ENCODE measurements at regions not wholly inside any gene's neighbourhood (a gene's known extent, or its start where the extent isn't known, plus 50 kb on each side); places are given as distances from the start of the nearest gene placed in this dataset.
"Not testable (repeated sequence)": the region's sequence is repeated elsewhere in the genome, so short reads cannot be mapped to it uniquely, and the experiment has no call there.

DNA sequence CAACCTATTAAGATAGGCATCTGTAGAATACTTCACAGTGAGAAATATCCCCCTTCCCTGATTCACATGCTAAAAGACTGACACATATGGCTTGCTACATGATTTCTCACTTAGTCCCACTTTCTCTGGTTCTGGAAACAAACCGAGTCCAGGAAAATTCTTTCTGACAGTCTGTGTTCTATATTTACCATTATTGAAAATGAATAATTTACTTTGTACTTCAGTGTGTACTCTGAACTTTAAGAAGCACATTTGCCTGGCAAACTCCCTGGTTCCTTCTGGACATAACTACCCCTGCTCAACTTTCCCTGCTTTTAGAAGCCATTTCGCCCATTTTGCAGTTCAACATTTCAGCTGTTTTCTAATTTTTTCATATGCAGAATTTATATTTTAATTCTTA is 53.6 kb downstream of the APCS start:
- ChIA-PET POLR2A (no interaction called here), CTCF (no interaction called here)
- Histone ChIP-seq H3K4me1 (ENCODE audit: control extremely low read depth in 1 of 4, control insufficient read depth in 4 of 4, insufficient read depth in 4 of 4, low read length in 3 of 4) (peaks cover under 1 to 7% (median 2%) of the 10 kb centered on the region in 4 experiments), H3K9me3 (ENCODE audit: control extremely low read depth in 1 of 5, control insufficient read depth in 4 of 5, insufficient read depth in 2 of 5, low read depth in 1 of 5, low read length in 4 of 5) (peaks cover 0 to 9% (median 4%) of the 10 kb centered on the region in 5 experiments), H3K4me3 (ENCODE audit: control insufficient read depth in 1 of 7, extremely low read depth in 1 of 7, insufficient read depth in 4 of 7, low read depth in 2 of 7, low read length in 6 of 7) (no peak overlapping the region), H3K27me3 (replicated peaks in 2 of 5; ENCODE audit: control insufficient read depth in 4 of 5, insufficient read depth in 5 of 5, low read length in 4 of 5) (no peaks in the 10 kb centered on the region), H3K36me3 (ENCODE audit: control insufficient read depth in 4 of 4, insufficient read depth in 4 of 4, low read length in 3 of 4) (peaks cover 0 to 2% (median 0%) of the 10 kb centered on the region in 4 experiments), H3K27ac (ENCODE audit: insufficient read depth in 1 of 2, low read depth in 1 of 2, low read length in 2 of 2, poor library complexity in 1 of 2, severe bottlenecking in 2 of 2) (no peak overlapping the region)
- DNase-seq: no peak
- WGBS (ENCODE audit: insufficient coverage): no CpG with 5 or more reads among the region's 2 CpGs

DNA sequence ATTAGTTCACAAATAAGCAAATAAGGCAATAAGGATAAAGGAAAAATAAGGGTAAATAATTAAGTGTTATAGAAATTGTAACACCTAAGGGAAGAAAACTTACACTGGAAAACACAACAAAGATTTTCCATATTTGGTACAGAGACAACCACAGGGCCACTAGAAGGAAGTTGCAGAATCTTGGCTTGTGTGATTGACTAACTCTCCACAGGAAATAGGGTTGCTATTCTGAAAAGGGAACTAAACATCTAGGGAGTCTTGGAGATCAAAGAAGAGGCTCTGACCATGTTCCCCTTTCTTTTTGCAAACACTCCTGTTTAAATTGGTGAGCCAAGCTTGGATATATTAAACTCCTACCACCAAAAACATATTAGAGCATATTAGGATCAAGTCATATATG is 59.1 kb downstream of the APCS start:
- no peaks in the 10 kb centered on the region for H3K27me3 ChIP-seq (replicated peaks in 2 of 5; ENCODE audit: control insufficient read depth in 4 of 5, insufficient read depth in 5 of 5, low read length in 4 of 5)
- H3K9me3 ChIP-seq (ENCODE audit: control extremely low read depth in 1 of 5, control insufficient read depth in 4 of 5, insufficient read depth in 2 of 5, low read depth in 1 of 5, low read length in 4 of 5): peaks cover 0 to 9% (median 4%) of the 10 kb centered on the region in 5 experiments
- DNase-seq: peak; percentile 63 to 89 (median 84)
- peak overlapping the region in 2 of 7 experiments; percentile 20 to 38 for H3K4me3 ChIP-seq (ENCODE audit: control insufficient read depth in 1 of 7, extremely low read depth in 1 of 7, insufficient read depth in 4 of 7, low read depth in 2 of 7, low read length in 6 of 7)
- no peak overlapping the region for H3K27ac ChIP-seq (ENCODE audit: insufficient read depth in 1 of 2, low read depth in 1 of 2, low read length in 2 of 2, poor library complexity in 1 of 2, severe bottlenecking in 2 of 2)
- H3K36me3 ChIP-seq (ENCODE audit: control insufficient read depth in 4 of 4, insufficient read depth in 4 of 4, low read length in 3 of 4): no peaks in the 10 kb centered on the region
- ChIA-PET POLR2A (no interaction called here), CTCF (no interaction called here)
- H3K4me1 ChIP-seq (ENCODE audit: control extremely low read depth in 1 of 4, control insufficient read depth in 4 of 4, insufficient read depth in 4 of 4, low read length in 3 of 4): peaks cover 8 to 25% (median 14%) of the 10 kb centered on the region in 4 experiments

DNA sequence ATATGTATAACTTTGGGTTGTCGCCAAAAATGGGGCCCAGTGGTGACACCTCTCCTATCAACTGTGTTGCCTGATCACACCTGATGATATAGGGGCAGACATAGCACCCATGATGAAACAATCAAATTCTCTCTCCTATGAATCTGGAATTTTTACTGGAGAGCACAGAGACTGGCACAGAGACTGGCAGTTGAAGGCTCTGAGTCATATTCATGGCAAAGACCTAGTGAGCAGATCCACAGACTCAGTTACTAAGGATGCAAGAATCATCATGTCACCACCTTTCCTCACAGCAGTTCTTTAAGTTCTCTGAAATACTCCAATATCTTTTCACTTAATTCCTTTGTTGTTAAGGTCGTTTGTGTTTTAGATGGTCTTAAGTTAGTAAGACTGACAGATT is 60.0 kb downstream of the APCS start:
- no peak for DNase-seq
- ChIA-PET POLR2A (no interaction called here), CTCF (no interaction called here)
- no peak overlapping the region for H3K27ac ChIP-seq (ENCODE audit: insufficient read depth in 1 of 2, low read depth in 1 of 2, low read length in 2 of 2, poor library complexity in 1 of 2, severe bottlenecking in 2 of 2)
- H3K4me1 ChIP-seq (ENCODE audit: control extremely low read depth in 1 of 4, control insufficient read depth in 4 of 4, insufficient read depth in 4 of 4, low read length in 3 of 4): peaks cover 8 to 25% (median 14%) of the 10 kb centered on the region in 4 experiments
- no peak overlapping the region for H3K4me3 ChIP-seq (ENCODE audit: control insufficient read depth in 1 of 7, extremely low read depth in 1 of 7, insufficient read depth in 4 of 7, low read depth in 2 of 7, low read length in 6 of 7)
- no peaks in the 10 kb centered on the region for H3K27me3 ChIP-seq (replicated peaks in 2 of 5; ENCODE audit: control insufficient read depth in 4 of 5, insufficient read depth in 5 of 5, low read length in 4 of 5)
- peaks cover 0 to 9% (median 4%) of the 10 kb centered on the region in 5 experiments for H3K9me3 ChIP-seq (ENCODE audit: control extremely low read depth in 1 of 5, control insufficient read depth in 4 of 5, insufficient read depth in 2 of 5, low read depth in 1 of 5, low read length in 4 of 5)
- H3K36me3 ChIP-seq (ENCODE audit: control insufficient read depth in 4 of 4, insufficient read depth in 4 of 4, low read length in 3 of 4): no peaks in the 10 kb centered on the region
- WGBS (ENCODE audit: insufficient coverage): 100% methylated on average over 1 of the region's 2 CpGs

DNA sequence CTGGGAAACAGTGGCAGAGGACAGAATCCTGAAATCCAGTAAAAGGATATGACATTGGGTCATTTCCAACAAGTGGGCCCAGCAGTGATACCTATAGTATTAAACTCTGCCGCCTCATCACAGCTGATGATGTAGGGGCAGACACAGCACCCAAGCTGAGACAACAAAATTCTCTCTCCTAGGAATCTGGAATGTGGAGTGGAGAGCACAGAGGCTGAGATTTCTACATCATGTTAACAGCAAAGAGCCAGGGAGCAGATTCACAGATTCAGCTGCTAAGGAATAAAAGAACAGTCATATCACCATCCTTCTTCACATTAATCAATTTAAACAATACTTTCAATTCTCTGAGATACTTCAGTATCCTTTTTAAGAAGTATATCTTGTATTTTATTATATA is 61.9 kb downstream of the CRP start:
- CTCF ChIA-PET: no interaction called here

DNA sequence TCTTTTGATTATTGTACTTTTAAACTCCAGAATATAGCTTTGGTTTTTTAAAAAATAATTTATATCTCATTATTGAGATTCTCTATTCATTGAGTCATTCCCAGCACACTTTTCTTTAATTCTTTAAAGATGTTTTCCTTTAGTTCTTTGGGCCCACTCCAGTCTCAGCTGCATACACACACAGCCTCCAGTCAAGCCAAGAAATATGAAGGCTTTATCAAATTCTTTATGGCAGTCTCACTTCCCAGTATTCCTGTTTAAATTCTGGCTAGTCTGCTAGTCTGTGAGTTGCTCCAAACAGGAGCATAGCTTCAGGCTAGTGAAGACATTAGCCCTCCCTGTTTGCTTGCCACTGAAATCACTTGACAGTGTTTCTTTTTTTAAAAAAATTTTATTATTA is 61.2 kb downstream of the CRP start:
- Histone ChIP-seq H3K4me1 (ENCODE audit: control extremely low read depth in 1 of 4, control insufficient read depth in 4 of 4, insufficient read depth in 4 of 4, low read length in 3 of 4) (no peaks in the 10 kb centered on the region), H3K27ac (ENCODE audit: insufficient read depth in 1 of 2, low read depth in 1 of 2, low read length in 2 of 2, poor library complexity in 1 of 2, severe bottlenecking in 2 of 2) (no peak overlapping the region), H3K36me3 (ENCODE audit: control insufficient read depth in 4 of 4, insufficient read depth in 4 of 4, low read length in 3 of 4) (no peaks in the 10 kb centered on the region), H3K4me3 (ENCODE audit: control insufficient read depth in 1 of 7, extremely low read depth in 1 of 7, insufficient read depth in 4 of 7, low read depth in 2 of 7, low read length in 6 of 7) (no peak overlapping the region), H3K9me3 (ENCODE audit: control extremely low read depth in 1 of 5, control insufficient read depth in 4 of 5, insufficient read depth in 2 of 5, low read depth in 1 of 5, low read length in 4 of 5) (no peaks in the 10 kb centered on the region), H3K27me3 (replicated peaks in 2 of 5; ENCODE audit: control insufficient read depth in 4 of 5, insufficient read depth in 5 of 5, low read length in 4 of 5) (no peaks in the 10 kb centered on the region)
- DNase-seq: no peak
- CTCF ChIA-PET: no interaction called here
- POLR2A ChIA-PET: interaction anchor here (1.0 kb wide), 1 partner anchor 11 kb away, joined by 3 read pairs; no protein-coding TSS in a partner anchor

More for the DNA sequence above, 61.9 kb downstream of the CRP start:
- H3K9me3 ChIP-seq (ENCODE audit: control extremely low read depth in 1 of 5, control insufficient read depth in 4 of 5, insufficient read depth in 2 of 5, low read depth in 1 of 5, low read length in 4 of 5): no peaks in the 10 kb centered on the region
- no peak overlapping the region for H3K4me3 ChIP-seq (ENCODE audit: control insufficient read depth in 1 of 7, extremely low read depth in 1 of 7, insufficient read depth in 4 of 7, low read depth in 2 of 7, low read length in 6 of 7)
- no peaks in the 10 kb centered on the region for H3K36me3 ChIP-seq (ENCODE audit: control insufficient read depth in 4 of 4, insufficient read depth in 4 of 4, low read length in 3 of 4)
- no peak for DNase-seq
- POLR2A ChIA-PET: interaction anchor here (1.0 kb wide), 1 partner anchor 11 kb away, joined by 3 read pairs; no protein-coding TSS in a partner anchor
- WGBS (ENCODE audit: insufficient coverage): 100% methylated on average over 1 of the region's 1 CpG
- H3K27me3 ChIP-seq (replicated peaks in 2 of 5; ENCODE audit: control insufficient read depth in 4 of 5, insufficient read depth in 5 of 5, low read length in 4 of 5): no peaks in the 10 kb centered on the region
- no peak overlapping the region for H3K27ac ChIP-seq (ENCODE audit: insufficient read depth in 1 of 2, low read depth in 1 of 2, low read length in 2 of 2, poor library complexity in 1 of 2, severe bottlenecking in 2 of 2)
- H3K4me1 ChIP-seq (ENCODE audit: control extremely low read depth in 1 of 4, control insufficient read depth in 4 of 4, insufficient read depth in 4 of 4, low read length in 3 of 4): peaks cover 0 to 6% (median 2%) of the 10 kb centered on the region in 4 experiments

DNA sequence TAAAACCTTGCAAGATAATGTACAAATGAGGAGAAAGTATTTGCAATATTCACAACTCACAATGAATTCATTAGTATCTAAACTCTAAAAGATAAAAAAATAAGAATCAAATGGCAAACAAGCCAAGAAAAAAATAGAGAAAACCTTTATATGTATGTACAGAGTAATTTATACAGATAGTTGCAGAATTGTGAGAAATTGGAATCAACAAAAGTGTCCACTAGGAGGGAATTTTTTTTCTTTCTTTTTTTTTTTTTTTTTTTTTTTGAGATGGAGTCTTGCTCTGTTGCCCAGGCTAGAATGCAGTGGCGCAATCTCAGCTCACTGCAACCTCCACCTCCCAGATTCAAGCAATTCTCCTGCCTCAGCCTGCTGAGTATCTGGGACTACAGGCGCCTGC is 56.9 kb downstream of the CRP start:
- WGBS (ENCODE audit: insufficient coverage): no CpG with 5 or more reads among the region's 2 CpGs
- POLR2A ChIA-PET; CTCF ChIA-PET; H3K4me1 ChIP-seq (ENCODE audit: control extremely low read depth in 1 of 4, control insufficient read depth in 4 of 4, insufficient read depth in 4 of 4, low read length in 3 of 4); H3K4me3 ChIP-seq (ENCODE audit: control insufficient read depth in 1 of 7, extremely low read depth in 1 of 7, insufficient read depth in 4 of 7, low read depth in 2 of 7, low read length in 6 of 7); H3K36me3 ChIP-seq (ENCODE audit: control insufficient read depth in 4 of 4, insufficient read depth in 4 of 4, low read length in 3 of 4); DNase-seq; H3K27ac ChIP-seq (ENCODE audit: insufficient read depth in 1 of 2, low read depth in 1 of 2, low read length in 2 of 2, poor library complexity in 1 of 2, severe bottlenecking in 2 of 2); H3K27me3 ChIP-seq (replicated peaks in 2 of 5; ENCODE audit: control insufficient read depth in 4 of 5, insufficient read depth in 5 of 5, low read length in 4 of 5); H3K9me3 ChIP-seq (ENCODE audit: control extremely low read depth in 1 of 5, control insufficient read depth in 4 of 5, insufficient read depth in 2 of 5, low read depth in 1 of 5, low read length in 4 of 5): not testable (repeated sequence)

Data from common myeloid progenitor, CD34-positive (primary cell).